Kidney (tissue), 13 donors: ENCODE measurements at regions not wholly inside any gene's neighbourhood (a gene's known extent, or its start where the extent isn't known, plus 50 kb on each side); places are given as distances from the start of the nearest gene placed in this dataset.

ENCODE experiments used
- DNase-seq, 5 donors: peaks; one replicate each; pipeline ENCODE4 v3.0.0-alpha.2; 2013 to 2020
- FAIRE-seq: peaks from 2 replicates; lab custom pipeline; 2012; peaks lifted over from hg19 to GRCh38; lab: Jason Lieb, UNC
- H3K27ac ChIP-seq, 2 donors: one replicate each; pipeline ENCODE4 v1.7.0; 2013; ENCODE audit warnings: low read depth in 2 of 2, low read length in 2 of 2, inconsistent platforms in 1 of 2
- H3K27me3 ChIP-seq: one replicate; pipeline ENCODE4 v1.7.1; 2013; ENCODE audit warnings: low read length, inconsistent platforms; ENCODE audit not compliant: control insufficient read depth, insufficient read depth
- H3K36me3 ChIP-seq, 3 donors: one replicate each; pipeline versions ENCODE4 v1.7.0 to v1.7.1; 2013; ENCODE audit warnings: low read length in 3 of 3, control low read depth in 1 of 3, inconsistent platforms in 1 of 3; ENCODE audit not compliant: insufficient read depth in 3 of 3, control insufficient read depth in 2 of 3
- H3K4me1 ChIP-seq, 3 donors: one replicate each; pipeline versions ENCODE4 v1.7.0 to v1.7.1; 2013; ENCODE audit warnings: low read length in 3 of 3, inconsistent platforms in 1 of 3, low read depth in 1 of 3; ENCODE audit not compliant: control insufficient read depth in 2 of 3, insufficient read depth in 2 of 3
- H3K4me3 ChIP-seq, 3 donors: one replicate each; pipeline versions ENCODE4 v1.7.0 to v1.8.1; 2013; ENCODE audit warnings: low read length in 3 of 3, control low read depth in 1 of 3, inconsistent platforms in 1 of 3
- H3K9ac ChIP-seq, 3 donors: one replicate each; pipeline versions ENCODE4 v1.7.0 to v1.7.1; 2013; ENCODE audit warnings: low read length in 3 of 3, control low read depth in 1 of 3, inconsistent platforms in 1 of 3
- H3K9me3 ChIP-seq, 3 donors: one replicate each; pipeline versions ENCODE4 v1.7.0 to v1.7.1; 2013; ENCODE audit warnings: low read length in 3 of 3, control low read depth in 1 of 3, inconsistent platforms in 1 of 3; ENCODE audit not compliant: control insufficient read depth in 2 of 3, insufficient read depth in 1 of 3
- CTCF ChIP-seq: IDR thresholded peaks from 3 replicates; pipeline ENCODE4 v1.5.1; 2012; ENCODE audit warnings: mild to moderate bottlenecking, moderate library complexity, borderline replicate concordance; ENCODE audit not compliant: insufficient read depth; ENCODE audit errors: extremely low read depth
- intact Hi-C: fragments of 100-400 bp; cut with DNase I; formaldehyde crosslinking; loops from one replicate; pipeline ENCODE4 v1.11.1; 2022
- donor health status: control.
- donor health status: control.
- donor health status: control.
- donor health status: control.
- donor health status: control.
- donor health status: DM: yes; HTN: yes; CAD: no.
- donor health status: Normal renal cell carcinoma (clear cell type).

- no peaks in the 10 kb centered on the region for H3K9me3 ChIP-seq
- H3K27me3 ChIP-seq, result no peaks in the 10 kb centered on the region
- no peak overlapping the region for H3K9ac ChIP-seq
- DNase-seq, result no peak
- H3K4me1 ChIP-seq, result no peaks in the 10 kb centered on the region
- H3K36me3 ChIP-seq, result no peaks in the 10 kb centered on the region
- intact Hi-C loops, result no loop called here
- no peak overlapping the region for H3K27ac ChIP-seq
- H3K4me3 ChIP-seq, result no peak overlapping the region
- no peak for TF ChIP-seq CTCF
- no peak for FAIRE-seq
Observed at GRCh38 chr11:19365743-19366410, 125.1 kb upstream of the E2F8 start.

GRCh38 chr11:19359221-19360000, 118.7 kb upstream of the E2F8 start:
- Histone ChIP-seq H3K27me3 (no peaks in the 10 kb centered on the region), H3K4me1 (no peaks in the 10 kb centered on the region), H3K27ac (no peak overlapping the region)

GRCh38 chr11:19357943-19358342, 117.2 kb upstream of the E2F8 start:
- intact Hi-C loops, result no loop called here
- H3K4me1 ChIP-seq, result no peaks in the 10 kb centered on the region
- no peak for FAIRE-seq
- TF ChIP-seq CTCF, result no peak
- H3K27me3 ChIP-seq, result peaks cover 5% of the 10 kb centered on the region
- H3K4me3 ChIP-seq, result no peak overlapping the region
- no peak overlapping the region for H3K27ac ChIP-seq
- no peak overlapping the region for H3K9ac ChIP-seq
- H3K9me3 ChIP-seq, result no peaks in the 10 kb centered on the region
- H3K36me3 ChIP-seq, result no peaks in the 10 kb centered on the region
- DNase-seq, result no peak

More at GRCh38 chr11:19359221-19360000, 118.7 kb upstream of the E2F8 start:
- TF ChIP-seq CTCF, result no peak
- intact Hi-C loops, result no loop called here
- Histone ChIP-seq H3K9me3 (no peaks in the 10 kb centered on the region), H3K36me3 (no peaks in the 10 kb centered on the region), H3K9ac (no peak overlapping the region), H3K4me3 (no peak overlapping the region)
- FAIRE-seq (no peak), DNase-seq (no peak)
